ENCODE measurements at regions not wholly inside any gene's neighbourhood (a gene's known extent, or its start where the extent isn't known, plus 50 kb on each side); places are given as distances from the start of the nearest gene placed in this dataset.
"Not testable (repeated sequence)": the region's sequence is repeated elsewhere in the genome, so short reads cannot be mapped to it uniquely, and the experiment has no call there.

DNA sequence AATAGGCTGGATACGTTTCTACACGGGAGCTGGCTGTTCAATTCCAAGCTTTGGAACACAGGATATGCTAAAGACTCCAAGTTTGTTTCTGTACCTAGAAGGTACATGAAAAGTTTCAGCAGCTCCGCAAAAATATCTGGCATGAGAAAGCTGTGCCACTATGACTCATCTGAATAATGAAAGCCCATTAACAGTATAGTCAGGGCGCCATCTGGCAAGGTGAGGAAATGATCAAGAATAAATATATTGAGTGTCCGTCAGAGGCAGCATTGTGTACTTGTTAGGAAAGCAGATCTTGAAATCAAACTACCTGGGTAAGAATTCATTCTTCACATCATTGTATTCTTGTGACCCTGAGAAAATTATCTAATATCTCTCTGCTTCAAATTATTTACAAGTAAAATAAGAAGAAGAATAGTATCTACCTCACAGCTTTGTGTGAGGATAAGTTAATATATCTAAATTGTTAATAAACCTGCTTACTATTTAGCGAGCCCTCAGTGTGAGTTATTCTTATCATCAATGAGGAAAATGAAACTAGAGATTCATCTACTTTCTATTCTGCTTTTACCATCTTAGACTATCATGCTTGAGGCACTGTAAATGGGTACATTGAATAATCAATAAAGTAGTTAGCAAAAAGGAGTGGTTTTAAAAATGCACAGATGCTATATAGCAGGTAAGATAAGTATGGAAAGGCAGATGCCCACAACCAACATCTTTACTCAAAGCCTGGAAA is 53.5 kb downstream of the FSCB start:
- H3K27ac ChIP-seq: no peak overlapping the region
- no peak overlapping the region for H3K4me3 ChIP-seq

DNA sequence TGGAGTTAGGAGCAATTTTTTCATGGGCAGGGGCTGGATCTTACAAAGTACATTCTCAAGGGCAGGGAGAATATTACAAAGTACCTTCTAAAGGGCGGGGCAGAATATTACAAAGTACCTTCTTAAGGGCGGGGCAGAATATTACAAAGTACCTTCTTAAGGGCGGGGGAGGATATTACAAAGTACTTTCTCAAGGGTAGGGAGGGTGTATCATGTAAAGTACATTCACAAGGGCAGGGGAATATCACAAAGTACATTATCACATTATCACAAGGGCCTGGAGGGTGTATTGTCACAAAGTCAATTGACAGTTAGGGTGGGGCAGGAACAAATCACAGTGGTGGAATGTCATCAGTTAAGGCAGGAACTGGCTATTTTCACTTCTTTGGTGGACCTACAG is 56.9 kb downstream of the FSCB start:
- not testable (repeated sequence) for H3K4me3 ChIP-seq, H3K27ac ChIP-seq

DNA sequence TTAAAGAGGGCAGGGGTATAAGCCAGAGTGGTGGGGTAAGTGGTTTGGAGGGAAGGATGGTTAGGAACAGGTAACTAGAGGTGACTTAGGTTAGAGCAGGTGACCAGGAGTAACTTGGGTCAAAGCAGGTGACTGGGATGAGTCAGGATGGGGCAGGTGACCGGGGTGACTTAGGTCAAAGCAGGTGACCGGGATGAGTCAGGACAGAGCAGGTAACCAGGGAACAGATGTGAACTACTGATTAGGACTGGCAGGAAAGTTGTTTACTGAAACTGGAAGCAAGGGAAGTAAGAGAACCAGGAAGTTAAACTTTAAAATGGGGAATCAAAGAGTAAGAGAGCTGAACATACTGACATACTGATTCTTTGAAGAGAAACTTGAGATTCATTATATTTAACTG is 57.4 kb downstream of the FSCB start:
- Histone ChIP-seq H3K27ac (no peak overlapping the region), H3K4me3 (no peak overlapping the region)

DNA sequence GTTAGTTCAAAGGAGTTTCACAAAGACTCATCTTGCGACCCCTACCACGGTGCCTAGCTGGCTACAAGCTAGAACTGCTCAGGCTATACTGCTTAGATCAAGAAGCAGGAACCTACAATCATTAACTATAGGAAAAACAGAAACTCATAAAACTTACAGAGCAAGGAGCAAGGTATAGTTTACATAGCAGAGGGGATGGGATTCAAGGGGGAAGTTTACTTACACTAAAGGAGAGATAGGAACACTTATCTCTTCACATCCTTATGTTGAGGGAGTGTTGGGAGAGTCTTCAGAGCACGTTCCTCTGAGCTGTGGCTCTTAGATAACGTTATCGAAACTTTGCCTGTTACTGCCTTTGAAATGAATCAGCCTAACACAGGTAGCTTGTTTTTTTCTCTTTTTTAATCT is 58.1 kb downstream of the FSCB start:
- H3K27ac ChIP-seq: no peak overlapping the region

DNA sequence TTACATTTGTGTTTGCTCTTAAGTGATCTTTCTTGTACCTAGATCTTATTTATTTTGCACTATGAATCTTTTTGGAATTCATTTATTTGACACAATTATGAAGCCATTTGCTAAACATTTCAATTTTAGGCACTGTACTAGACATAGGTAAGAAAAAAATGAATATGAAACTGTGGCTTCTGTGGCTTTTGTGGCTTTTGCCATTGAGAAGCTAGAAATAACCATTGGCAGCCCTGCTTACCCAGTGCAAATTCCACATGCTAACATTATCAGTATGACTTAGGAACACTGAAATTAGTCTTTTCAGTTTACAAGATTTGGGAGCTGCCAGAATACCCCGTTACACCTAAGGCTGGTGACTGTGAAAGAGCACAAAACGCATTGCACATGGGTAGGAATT is 60.1 kb downstream of the FSCB start:
- Histone ChIP-seq H3K27ac (no peak overlapping the region), H3K4me3 (no peak overlapping the region)

More for the DNA sequence above, 58.1 kb downstream of the FSCB start:
- no peak overlapping the region for H3K4me3 ChIP-seq

DNA sequence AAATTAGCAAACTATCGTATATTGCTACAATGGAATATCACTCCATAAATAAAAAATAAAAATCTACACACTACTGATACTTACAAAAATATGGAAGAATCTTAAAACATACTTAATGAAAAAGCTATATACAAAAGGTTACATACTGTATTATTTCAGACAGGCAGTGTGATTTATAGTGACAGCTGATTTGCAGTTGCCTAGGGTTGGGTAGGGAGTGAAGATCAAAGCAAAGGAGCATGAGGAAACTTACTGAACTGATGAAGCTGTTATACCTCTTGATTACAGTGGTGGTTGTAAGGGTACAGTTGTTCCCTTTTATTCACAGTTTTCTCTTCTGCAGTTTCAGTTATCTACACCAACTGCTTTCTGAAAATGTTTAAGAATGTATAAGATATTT is 62.6 kb downstream of the FSCB start:
- H3K4me3 ChIP-seq: no peak overlapping the region
- no peak overlapping the region for H3K27ac ChIP-seq

DNA sequence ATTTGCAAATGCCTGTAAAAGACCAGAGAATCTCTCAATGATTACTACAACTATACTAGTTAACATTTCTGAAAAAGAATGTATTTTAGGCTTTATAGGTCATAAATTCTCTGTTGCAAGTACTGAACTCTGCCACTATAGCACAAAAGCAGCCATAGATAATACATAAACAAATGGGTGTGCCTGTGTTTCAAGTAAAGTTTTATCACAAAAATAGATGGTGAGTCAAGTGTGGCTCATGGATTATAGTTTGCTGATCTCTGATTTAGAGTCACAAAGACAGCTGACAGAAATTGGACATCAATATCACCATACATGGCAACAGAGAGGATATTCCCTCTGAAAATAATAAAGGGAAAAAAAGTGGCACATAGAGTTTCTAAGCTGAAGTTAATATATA is 68.1 kb downstream of the FSCB start:
- H3K27ac ChIP-seq: no peak overlapping the region

DNA sequence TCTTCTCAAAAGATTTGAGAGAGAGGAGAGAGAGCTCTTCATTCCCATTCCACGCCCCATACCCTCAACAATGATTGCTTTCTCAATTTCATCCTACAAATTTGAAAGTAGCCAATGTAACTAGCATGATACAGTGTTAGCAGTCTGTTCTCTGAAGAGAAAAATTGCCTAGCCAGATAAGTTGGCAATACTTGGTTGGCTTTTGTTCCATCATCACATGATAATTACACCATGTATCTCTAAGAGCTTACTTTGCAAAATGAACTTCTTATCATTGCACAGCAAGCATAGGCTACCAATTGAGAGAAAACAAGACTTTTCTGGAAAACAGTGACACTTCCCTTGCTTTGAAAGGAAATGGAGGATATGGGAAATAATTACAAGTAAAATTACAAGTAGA is 68.9 kb downstream of the FSCB start:
- no peak overlapping the region for H3K4me3 ChIP-seq
- H3K27ac ChIP-seq: no peak overlapping the region

More for the DNA sequence above, 68.1 kb downstream of the FSCB start:
- no peak overlapping the region for H3K4me3 ChIP-seq

DNA sequence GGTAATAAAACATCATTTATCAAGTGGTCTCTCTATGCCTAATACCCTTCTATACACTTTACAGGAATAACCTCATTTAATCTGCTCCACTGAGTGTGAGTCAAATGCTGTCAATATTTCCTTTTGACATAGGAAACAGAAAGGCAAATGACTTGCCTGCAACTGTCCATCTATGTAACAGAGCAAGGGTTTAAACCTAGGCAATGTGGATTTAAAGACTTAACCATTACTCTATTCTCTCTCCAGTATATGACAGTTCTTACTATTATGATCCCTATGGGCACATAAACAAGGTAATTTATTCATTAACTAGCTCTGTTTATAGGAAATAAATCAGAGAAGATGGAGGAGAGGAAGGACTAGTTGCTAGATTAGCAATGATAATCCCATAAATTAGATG is 70.6 kb downstream of the FSCB start:
- Histone ChIP-seq H3K4me3 (no peak overlapping the region), H3K27ac (no peak overlapping the region)

DNA sequence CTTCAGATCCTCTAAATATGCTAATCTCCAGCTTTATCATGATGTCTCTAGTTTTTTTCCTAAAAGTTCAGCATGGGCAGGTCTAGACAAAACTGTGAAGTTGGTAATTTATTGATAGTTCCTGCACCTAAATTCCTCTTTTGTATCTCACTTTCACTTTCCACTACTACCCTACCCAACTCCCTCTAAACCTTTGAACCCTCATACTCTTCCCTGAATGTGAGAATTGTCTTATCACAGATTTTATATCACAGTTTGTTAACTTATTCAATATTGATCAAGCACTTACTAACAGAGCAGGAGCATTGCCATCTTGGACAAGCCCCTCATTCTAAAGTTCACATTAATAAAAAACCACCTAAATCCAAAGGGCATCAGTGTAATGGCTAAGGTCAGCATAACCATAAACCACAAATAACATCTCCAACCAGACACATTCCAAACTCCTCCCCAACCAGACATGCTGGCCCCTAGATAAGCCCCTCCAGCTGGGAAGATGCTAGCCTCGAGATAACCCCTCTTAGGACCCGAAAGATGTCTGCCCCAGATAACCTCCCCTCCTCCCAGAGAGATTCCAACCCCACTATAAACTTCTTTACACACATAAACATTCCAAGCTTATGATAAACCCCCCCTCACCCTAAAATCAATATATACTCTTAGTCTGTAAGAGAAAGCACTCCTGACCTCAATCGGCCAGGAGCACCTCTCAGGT is 78.7 kb downstream of the FSCB start:
- no peak overlapping the region for H3K4me3 ChIP-seq
- H3K27ac ChIP-seq: no peak overlapping the region

DNA sequence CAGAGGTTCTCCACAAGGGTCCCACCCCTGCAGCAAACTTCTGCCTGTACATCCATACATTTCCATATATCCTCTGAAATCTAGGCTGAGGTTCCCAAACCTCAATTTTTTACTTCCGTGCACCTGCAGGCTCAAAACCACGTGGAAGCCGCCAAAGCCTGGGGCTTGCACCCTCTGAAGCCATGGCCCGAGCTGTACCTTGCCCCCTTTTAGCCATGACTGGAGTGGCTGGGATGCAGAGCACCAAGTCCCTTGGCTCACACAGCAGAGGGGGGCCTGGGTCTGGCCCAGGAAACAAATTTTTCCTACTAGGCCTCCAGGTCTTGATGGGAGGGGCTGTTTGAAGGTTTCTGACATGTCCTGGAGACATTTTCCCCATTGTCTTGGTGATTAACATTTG is 84.4 kb downstream of the FSCB start:
- H3K4me3 ChIP-seq: no peak overlapping the region
- H3K27ac ChIP-seq: no peak overlapping the region

DNA sequence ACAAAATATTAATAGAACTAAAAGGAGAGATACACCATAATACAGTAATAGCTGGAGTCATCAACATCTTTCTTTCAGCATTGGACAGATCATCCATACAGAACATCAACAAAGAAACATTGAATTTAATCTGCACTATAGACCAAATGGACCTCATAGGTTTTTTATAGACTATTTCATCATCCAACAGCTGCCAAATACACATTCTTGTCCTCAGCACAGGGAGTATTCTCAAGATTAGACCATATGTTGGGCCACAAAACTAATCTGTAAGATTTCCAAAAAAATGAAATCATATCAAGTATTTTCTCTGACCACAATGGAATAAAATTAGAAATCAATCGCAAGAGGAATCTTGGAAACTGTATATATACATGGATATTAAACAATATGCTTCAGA is 86.9 kb downstream of the FSCB start:
- no peak overlapping the region for H3K27ac ChIP-seq
- no peak overlapping the region for H3K4me3 ChIP-seq

DNA sequence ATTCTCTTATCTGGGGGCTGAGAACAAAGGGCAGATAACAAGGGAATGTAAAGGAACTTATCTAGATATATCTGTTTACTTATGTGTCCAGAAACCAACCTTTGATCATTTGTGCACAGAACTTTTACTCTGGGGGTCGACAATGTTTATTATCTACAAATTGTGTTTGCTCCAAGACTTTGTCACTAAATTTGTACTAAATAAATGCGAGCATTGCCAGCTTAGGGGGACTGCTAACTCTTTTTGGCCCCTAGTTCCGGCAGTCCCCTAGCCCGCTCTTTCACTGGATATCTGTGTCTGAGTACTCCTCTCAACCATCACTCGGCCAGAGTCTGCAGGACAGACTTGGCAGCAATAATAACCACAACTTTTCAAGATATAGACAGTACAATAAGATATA is 88.2 kb downstream of the FSCB start:
- Histone ChIP-seq H3K4me3 (no peak overlapping the region), H3K27ac (no peak overlapping the region)

DNA sequence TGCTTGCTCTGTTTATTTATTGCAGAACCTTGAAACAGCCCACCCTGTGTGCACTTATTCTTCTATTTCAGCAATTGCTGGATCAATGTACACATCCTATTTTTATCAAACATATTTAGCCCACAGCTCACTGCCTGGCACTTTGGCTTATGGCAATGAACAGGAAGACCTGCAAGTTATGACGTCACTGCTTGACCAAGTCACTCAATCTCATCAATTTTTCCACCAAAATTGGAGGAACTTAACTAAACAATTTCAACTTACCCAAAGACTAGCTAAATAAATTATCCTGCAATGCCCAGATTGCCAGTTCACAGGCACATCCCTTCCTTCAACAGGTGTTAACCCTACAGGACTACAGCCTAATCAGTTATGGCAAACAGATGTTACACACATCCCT is 89.3 kb downstream of the FSCB start:
- Histone ChIP-seq H3K4me3 (no peak overlapping the region), H3K27ac (no peak overlapping the region)

DNA sequence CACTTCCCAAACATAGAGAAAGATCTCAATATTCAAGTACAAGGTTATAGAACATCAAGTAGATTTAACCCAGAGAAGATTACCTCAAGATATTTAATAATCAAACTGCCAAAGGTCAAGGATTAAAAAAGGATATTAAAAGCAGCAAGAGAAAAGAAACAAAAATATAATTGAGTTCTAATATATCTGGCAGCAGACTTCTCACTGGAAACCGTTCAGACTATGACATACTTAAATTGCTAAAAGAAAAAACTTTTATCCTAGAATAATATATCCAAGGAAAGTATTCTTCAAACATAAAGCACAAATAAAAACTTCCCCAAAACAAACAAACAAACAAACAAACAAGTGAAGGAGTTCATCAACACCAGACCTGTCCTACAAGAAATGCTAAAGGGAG is 92.4 kb downstream of the FSCB start:
- no peak overlapping the region for H3K27ac ChIP-seq
- H3K4me3 ChIP-seq: no peak overlapping the region

DNA sequence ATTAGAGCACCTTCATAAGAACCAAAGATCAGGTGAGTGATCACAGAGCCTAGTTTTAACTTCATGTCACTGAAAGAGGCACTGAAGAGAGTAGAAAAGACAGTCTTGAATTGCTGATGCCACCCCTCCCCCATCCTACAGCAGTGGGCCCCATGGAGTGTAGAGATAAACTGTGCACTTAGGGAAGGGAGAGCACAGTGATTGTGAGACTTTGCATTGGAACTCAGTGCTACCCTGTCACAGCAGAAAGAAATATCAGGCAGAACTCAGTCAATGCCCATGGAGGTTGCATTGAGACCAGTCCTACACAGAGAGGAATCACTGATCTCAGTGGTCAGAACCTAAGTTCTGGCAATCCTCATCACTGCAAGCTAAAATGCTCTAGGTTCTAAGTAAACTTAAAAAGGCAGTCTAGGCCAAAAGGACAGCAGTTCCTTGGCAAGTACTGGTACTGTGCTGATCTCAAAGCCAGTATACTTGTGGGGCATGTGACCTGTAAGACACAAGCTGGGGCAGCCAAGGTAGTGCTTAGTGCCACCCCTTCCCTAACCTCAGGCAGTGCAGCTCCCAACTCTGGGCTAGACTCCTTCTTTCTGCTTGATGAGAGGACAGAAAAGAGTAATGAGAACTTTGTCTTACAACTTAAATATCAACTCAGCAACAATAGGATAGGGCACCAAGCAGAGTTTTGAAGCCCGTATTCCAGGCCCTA is 94.1 kb downstream of the FSCB start:
- Histone ChIP-seq H3K27ac (no peak overlapping the region), H3K4me3 (no peak overlapping the region)

DNA sequence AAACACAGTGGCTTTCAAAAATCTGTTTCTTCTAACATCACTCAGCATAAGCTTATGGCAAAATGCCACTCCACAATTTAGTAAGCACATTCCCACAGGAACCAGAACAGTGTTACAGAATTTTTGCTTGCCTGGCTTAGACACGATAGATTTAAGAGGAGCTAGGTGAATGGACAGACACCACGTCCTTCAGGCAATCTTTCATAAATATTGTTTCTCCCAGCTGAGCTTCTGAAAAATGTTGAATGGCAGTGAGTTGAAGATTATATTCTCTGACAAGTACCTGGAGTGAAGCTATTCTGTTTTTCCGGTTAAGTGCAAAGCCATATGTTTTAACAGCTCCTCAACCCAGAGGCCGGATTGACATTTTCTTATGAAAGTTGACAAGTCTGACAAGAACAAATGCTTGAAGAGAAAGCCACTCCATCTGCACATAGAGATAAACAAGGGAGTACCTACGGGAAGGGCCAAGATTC is 102.0 kb downstream of the FSCB start:
- Histone ChIP-seq H3K4me3 (no peak overlapping the region), H3K27ac (no peak overlapping the region)

DNA sequence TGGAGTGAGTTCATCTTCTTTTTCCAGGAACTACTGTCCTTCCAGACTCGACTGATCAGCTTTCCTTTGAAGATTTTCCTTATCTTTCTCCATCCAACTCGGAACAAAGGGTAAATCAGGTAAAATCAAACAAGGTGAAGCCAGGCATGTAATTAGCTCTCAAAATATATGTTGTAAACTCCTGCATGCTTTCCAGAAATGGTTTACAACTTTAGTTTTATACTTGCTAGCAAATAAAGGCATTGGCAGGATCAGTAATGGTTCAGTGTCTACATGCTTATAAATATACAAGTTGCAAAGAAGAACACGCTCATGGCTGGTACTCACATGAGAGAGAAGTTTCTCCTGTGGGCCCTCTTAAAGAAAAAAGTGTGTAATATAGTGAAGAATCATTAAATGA is 102.5 kb downstream of the FSCB start:
- Histone ChIP-seq H3K4me3 (no peak overlapping the region), H3K27ac (no peak overlapping the region)

DNA sequence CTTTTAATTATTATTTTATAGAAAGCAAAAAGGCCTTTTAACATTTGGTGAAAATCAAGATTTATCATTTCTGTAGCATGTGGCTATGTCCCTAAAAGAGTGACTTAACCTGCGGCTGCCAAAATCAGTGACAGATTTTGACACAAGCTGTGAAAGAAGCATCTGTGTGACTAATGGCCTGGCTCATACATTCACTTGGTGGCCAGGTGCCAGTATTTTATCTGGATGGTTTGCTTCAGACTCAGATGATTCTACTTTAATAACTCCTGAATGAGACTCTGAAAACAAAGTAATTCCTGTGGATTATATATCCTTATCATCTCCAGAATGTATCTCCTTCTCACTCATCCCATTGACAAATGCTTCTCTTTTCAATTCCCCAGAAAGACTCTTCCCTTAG is 103.0 kb downstream of the FSCB start:
- Histone ChIP-seq H3K4me3 (no peak overlapping the region), H3K27ac (no peak overlapping the region)

DNA sequence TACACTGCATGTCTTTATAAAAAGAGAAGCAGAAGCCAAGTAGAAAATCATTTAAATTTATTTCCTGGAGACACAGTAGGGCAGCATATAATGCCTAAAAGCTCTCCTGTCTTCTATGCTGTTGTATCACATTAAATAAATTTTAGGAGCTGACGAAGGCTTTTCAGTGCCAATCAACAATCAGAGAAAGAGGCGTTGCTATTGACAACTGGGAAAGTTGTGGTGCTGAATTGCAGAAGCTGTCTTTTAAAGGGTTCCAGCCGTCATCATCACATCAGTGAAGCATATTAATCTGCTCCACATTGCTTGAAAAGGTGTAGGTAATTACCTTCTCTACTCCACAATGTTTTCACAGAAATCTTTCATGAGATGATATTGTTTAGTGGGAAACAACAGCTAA is 103.9 kb downstream of the FSCB start:
- no peak overlapping the region for H3K27ac ChIP-seq
- no peak overlapping the region for H3K4me3 ChIP-seq

DNA sequence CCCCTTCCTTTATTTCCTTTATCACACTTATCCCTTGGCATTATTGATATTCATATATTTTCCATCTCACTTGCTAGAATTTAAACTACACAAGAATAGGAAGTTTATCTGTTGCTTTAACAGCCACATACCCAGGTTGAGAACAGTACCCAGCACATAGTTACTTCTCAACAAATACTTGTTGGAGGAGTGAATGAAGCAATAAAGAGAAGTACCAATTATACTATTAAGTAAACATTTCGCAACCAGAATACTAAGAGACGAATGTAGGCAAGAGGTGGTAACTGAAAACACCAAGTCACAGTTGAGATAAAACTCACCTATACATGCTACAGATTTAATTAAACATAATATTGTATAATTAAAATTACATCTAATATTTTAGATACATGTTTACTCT is 110.9 kb downstream of the FSCB start:
- no peak overlapping the region for H3K27ac ChIP-seq
- H3K4me3 ChIP-seq: no peak overlapping the region
